ENCODE measurements at regions not wholly inside any gene's neighbourhood (a gene's known extent, or its start where the extent isn't known, plus 50 kb on each side); places are given as distances from the start of the nearest gene placed in this dataset.
"Not testable (repeated sequence)": the region's sequence is repeated elsewhere in the genome, so short reads cannot be mapped to it uniquely, and the experiment has no call there.

- DNase-seq (ENCODE audit: low read depth, low spot score): no peak
These were observed 137.8 kb downstream of the MID1IP1 start for GRCh38 chrX:38939067-38939466.

GRCh38 chrX:38940547-38940946 lies 139.3 kb downstream of the MID1IP1 start:
- no peak for DNase-seq (ENCODE audit: low read depth, low spot score)

GRCh38 chrX:38941675-38942074 lies 140.4 kb downstream of the MID1IP1 start:
- no peak for DNase-seq (ENCODE audit: low read depth, low spot score)

- no peak for DNase-seq (ENCODE audit: low read depth, low spot score)
These were observed 141.9 kb downstream of the MID1IP1 start for GRCh38 chrX:38943120-38943519.

GRCh38 chrX:38948046-38948445 lies 146.8 kb downstream of the MID1IP1 start:
- DNase-seq (ENCODE audit: low read depth, low spot score): no peak

GRCh38 chrX:38954520-38954919 lies 153.3 kb downstream of the MID1IP1 start:
- no peak for DNase-seq (ENCODE audit: low read depth, low spot score)

GRCh38 chrX:38959736-38960135 lies 158.5 kb downstream of the MID1IP1 start:
- DNase-seq (ENCODE audit: low read depth, low spot score): no peak

GRCh38 chrX:38960137-38960536 lies 158.9 kb downstream of the MID1IP1 start:
- DNase-seq (ENCODE audit: low read depth, low spot score): no peak

- DNase-seq (ENCODE audit: low read depth, low spot score): no peak
These were observed 160.7 kb downstream of the MID1IP1 start for GRCh38 chrX:38961936-38962335.

GRCh38 chrX:38963244-38963643 lies 162.0 kb downstream of the MID1IP1 start:
- DNase-seq (ENCODE audit: low read depth, low spot score): not testable (repeated sequence)

- DNase-seq (ENCODE audit: low read depth, low spot score): no peak
These were observed 164.6 kb downstream of the MID1IP1 start for GRCh38 chrX:38965888-38966287.

GRCh38 chrX:38968344-38969216 lies 167.3 kb downstream of the MID1IP1 start:
- DNase-seq (ENCODE audit: low read depth, low spot score): no peak

- DNase-seq (ENCODE audit: low read depth, low spot score): no peak
These were observed 168.8 kb downstream of the MID1IP1 start for GRCh38 chrX:38970074-38970473.

GRCh38 chrX:38970845-38971244 lies 169.6 kb downstream of the MID1IP1 start:
- DNase-seq (ENCODE audit: low read depth, low spot score): no peak

GRCh38 chrX:38973322-38973721 lies 172.1 kb downstream of the MID1IP1 start:
- DNase-seq (ENCODE audit: low read depth, low spot score): no peak

GRCh38 chrX:38974542-38974941 lies 173.3 kb downstream of the MID1IP1 start:
- no peak for DNase-seq (ENCODE audit: low read depth, low spot score)

GRCh38 chrX:38975368-38975942 lies 174.2 kb downstream of the MID1IP1 start:
- DNase-seq (ENCODE audit: low read depth, low spot score): no peak

GRCh38 chrX:38982370-38982769 lies 181.1 kb downstream of the MID1IP1 start:
- no peak for DNase-seq (ENCODE audit: low read depth, low spot score)

GRCh38 chrX:38982843-38983242 lies 181.6 kb downstream of the MID1IP1 start:
- no peak for DNase-seq (ENCODE audit: low read depth, low spot score)

GRCh38 chrX:38985375-38985774 lies 184.1 kb downstream of the MID1IP1 start:
- DNase-seq (ENCODE audit: low read depth, low spot score): no peak

GRCh38 chrX:38985945-38986344 lies 184.7 kb downstream of the MID1IP1 start:
- DNase-seq (ENCODE audit: low read depth, low spot score): no peak

GRCh38 chrX:38986586-38986985 lies 185.3 kb downstream of the MID1IP1 start:
- DNase-seq (ENCODE audit: low read depth, low spot score): no peak

- DNase-seq (ENCODE audit: low read depth, low spot score): no peak
These were observed 186.0 kb downstream of the MID1IP1 start for GRCh38 chrX:38987198-38987651.
